ENCODE measurements at regions not wholly inside any gene's neighbourhood (a gene's known extent, or its start where the extent isn't known, plus 50 kb on each side); places are given as distances from the start of the nearest gene placed in this dataset.

- no peak for DNase-seq
These were observed 51.7 kb upstream of the RCN1 start for GRCh38 chr11:32039149-32039548.

GRCh38 chr11:32034680-32035079 is 56.2 kb upstream of the RCN1 start:
- DNase-seq = no peak

- DNase-seq = no peak
These were observed 56.7 kb upstream of the RCN1 start for GRCh38 chr11:32034149-32034548.

- no peak for DNase-seq
These were observed 57.4 kb upstream of the RCN1 start for GRCh38 chr11:32033491-32033890.

GRCh38 chr11:32033067-32033466 is 57.8 kb upstream of the RCN1 start:
- DNase-seq = no peak

GRCh38 chr11:32032478-32032877 is 58.4 kb upstream of the RCN1 start:
- DNase-seq = no peak

- DNase-seq = no peak
These were observed 58.8 kb upstream of the RCN1 start for GRCh38 chr11:32032052-32032451.

- no peak for DNase-seq
These were observed 59.9 kb upstream of the RCN1 start for GRCh38 chr11:32030875-32031503.

GRCh38 chr11:32029721-32030120 is 61.2 kb upstream of the RCN1 start:
- no peak for DNase-seq

GRCh38 chr11:32028201-32028600 is 62.7 kb upstream of the RCN1 start:
- no peak for DNase-seq

GRCh38 chr11:32026766-32027165 is 64.1 kb upstream of the RCN1 start:
- DNase-seq = no peak

GRCh38 chr11:32024948-32025347 is 65.9 kb upstream of the RCN1 start:
- DNase-seq = no peak

- DNase-seq = no peak
These were observed 67.2 kb upstream of the RCN1 start for GRCh38 chr11:32023370-32024305.

GRCh38 chr11:32018672-32019071 is 72.2 kb upstream of the RCN1 start:
- DNase-seq = no peak

- DNase-seq = no peak
These were observed 74.8 kb upstream of the RCN1 start for GRCh38 chr11:32016111-32016510.

GRCh38 chr11:32015427-32015826 is 75.4 kb upstream of the RCN1 start:
- no peak for DNase-seq

- DNase-seq = no peak
These were observed 77.3 kb upstream of the RCN1 start for GRCh38 chr11:32013603-32014002.

- DNase-seq = no peak
These were observed 78.8 kb upstream of the RCN1 start for GRCh38 chr11:32012049-32012448.

GRCh38 chr11:32008880-32009551 is 81.9 kb upstream of the RCN1 start:
- no peak for DNase-seq

- no peak for DNase-seq
These were observed 84.0 kb upstream of the RCN1 start for GRCh38 chr11:32006799-32007388.

GRCh38 chr11:32005786-32006416 is 85.0 kb upstream of the RCN1 start:
- DNase-seq = no peak

GRCh38 chr11:32003335-32003734 is 87.5 kb upstream of the RCN1 start:
- DNase-seq = no peak
